Stimulated activated CD4-positive, alpha-beta T cell treated with anti-CD3 and anti-CD28 coated beads, Interleukin-1b, Interleukin-23, amount 100 ng/mL, for 24 hours (primary cell): ENCODE measurements at regions not wholly inside any gene's neighbourhood (a gene's known extent, or its start where the extent isn't known, plus 50 kb on each side); places are given as distances from the start of the nearest gene placed in this dataset.
"Not testable (repeated sequence)": the region's sequence is repeated elsewhere in the genome, so short reads cannot be mapped to it uniquely, and the experiment has no call there.

ENCODE experiments used
- DNase-seq, 4 experiments: peaks; one replicate each; pipeline ENCODE4 v3.0.0-alpha.2; 2020; ENCODE audit warnings: low read depth in 4 of 4, low spot score in 1 of 4

- no peak for DNase-seq
Measured at GRCh38 chr11:28919194-28919593, 811.0 kb downstream of the METTL15 start.

GRCh38 chr11:28913883-28914282, 805.7 kb downstream of the METTL15 start:
- no peak for DNase-seq

- DNase-seq, result no peak
Measured at GRCh38 chr11:28911829-28912228, 803.6 kb downstream of the METTL15 start.

GRCh38 chr11:28910926-28911325, 802.7 kb downstream of the METTL15 start:
- DNase-seq, result no peak

- DNase-seq, result no peak
Measured at GRCh38 chr11:28903716-28904115, 795.5 kb downstream of the METTL15 start.

GRCh38 chr11:28900427-28900826, 792.2 kb downstream of the METTL15 start:
- no peak for DNase-seq

- DNase-seq, result no peak
Measured at GRCh38 chr11:28899706-28900105, 791.5 kb downstream of the METTL15 start.

GRCh38 chr11:28890601-28891040, 782.4 kb downstream of the METTL15 start:
- not testable (repeated sequence) for DNase-seq

- DNase-seq, result no peak
Measured at GRCh38 chr11:28887681-28888080, 779.5 kb downstream of the METTL15 start.

GRCh38 chr11:28879869-28880268, 771.7 kb downstream of the METTL15 start:
- DNase-seq, result no peak

GRCh38 chr11:28878025-28878424, 769.8 kb downstream of the METTL15 start:
- DNase-seq, result no peak

GRCh38 chr11:28877340-28877739, 769.2 kb downstream of the METTL15 start:
- DNase-seq, result no peak

GRCh38 chr11:28874706-28875105, 766.5 kb downstream of the METTL15 start:
- no peak for DNase-seq

- no peak for DNase-seq
Measured at GRCh38 chr11:28871090-28871489, 762.9 kb downstream of the METTL15 start.

- no peak for DNase-seq
Measured at GRCh38 chr11:28863422-28863821, 755.2 kb downstream of the METTL15 start.

- no peak for DNase-seq
Measured at GRCh38 chr11:28860893-28861292, 752.7 kb downstream of the METTL15 start.

GRCh38 chr11:28858076-28858475, 749.9 kb downstream of the METTL15 start:
- no peak for DNase-seq

- DNase-seq, result no peak
Measured at GRCh38 chr11:28849053-28849452, 740.9 kb downstream of the METTL15 start.

GRCh38 chr11:28842716-28843115, 734.5 kb downstream of the METTL15 start:
- no peak for DNase-seq

- DNase-seq, result no peak
Measured at GRCh38 chr11:28838741-28839140, 730.6 kb downstream of the METTL15 start.

GRCh38 chr11:28837599-28837998, 729.4 kb downstream of the METTL15 start:
- no peak for DNase-seq

- no peak for DNase-seq
Measured at GRCh38 chr11:28836285-28837081, 728.3 kb downstream of the METTL15 start.

GRCh38 chr11:28835790-28836189, 727.6 kb downstream of the METTL15 start:
- DNase-seq, result no peak
